Thyroid gland (tissue), 4 donors: ENCODE measurements at regions not wholly inside any gene's neighbourhood (a gene's known extent, or its start where the extent isn't known, plus 50 kb on each side); places are given as distances from the start of the nearest gene placed in this dataset.
"Not testable (repeated sequence)": the region's sequence is repeated elsewhere in the genome, so short reads cannot be mapped to it uniquely, and the experiment has no call there.

Source experiments
- DNase-seq, 2 donors: peaks; one replicate each; pipeline ENCODE4 v3.0.0-alpha.2; 2019
- H3K27ac ChIP-seq, 3 donors: fragments of 200-600 bp; sonication (generic); 1 replicate in 2 of 3; 2 replicates in 1 of 3; pipeline ENCODE4 v1.5.1; 2016 to 2019; ENCODE audit warnings: mild to moderate bottlenecking in 1 of 3, moderate library complexity in 1 of 3
- H3K27me3 ChIP-seq: fragments of 200-600 bp; sonication (generic); one replicate; pipeline ENCODE4 v1.5.1; 2019
- H3K36me3 ChIP-seq, 2 donors: fragments of 200-600 bp; sonication (generic); one replicate each; pipeline ENCODE4 v1.5.1; 2016 to 2019
- H3K4me1 ChIP-seq, 2 donors: fragments of 200-600 bp; sonication (generic); one replicate each; pipeline ENCODE4 v1.5.1; 2017 to 2019
- H3K4me3 ChIP-seq, 3 donors: fragments of 200-600 bp; sonication (generic); replicated peaks in 1 of 3; 1 replicate in 2 of 3; 2 replicates in 1 of 3; pipeline ENCODE4 v1.5.1; 2016; ENCODE audit warnings: mild to moderate bottlenecking in 1 of 3
- H3K9me3 ChIP-seq: fragments of 200-600 bp; sonication (generic); one replicate; pipeline ENCODE4 v1.5.1; 2017
- POLR2A ChIP-seq, 2 donors: fragments of 450-650 bp; IDR thresholded peaks; one replicate each; pipeline ENCODE4 v1.6.1; 2017; ENCODE audit warnings: antibody characterized with exemption in 2 of 2, mild to moderate bottlenecking in 2 of 2, moderate library complexity in 1 of 2
- WGBS, 2 donors: methylation state at CpG; one replicate each; pipeline ENCODE4 v1.1.5; 2017; 5-methylcytosine and 5-hydroxymethylcytosine counted together
- intact Hi-C: fragments of 100-400 bp; cut with DNase I; formaldehyde crosslinking; loops from one replicate; pipeline ENCODE4 v1.15.1; 2023
- TF ChIP-seq, protein P1 (sequence below), 6 experiments: fragments of 200-600 bp in 3 of 6; fragments of 450-650 bp in 3 of 6; sonication (generic) in 3 of 6; IDR thresholded peaks; one replicate each; pipeline ENCODE4 v1.5.1; 2016 to 2019; ENCODE audit warnings: antibody characterized with exemption in 6 of 6, mild to moderate bottlenecking in 2 of 6, inconsistent platforms in 1 of 6, moderate library complexity in 1 of 6

DNA sequence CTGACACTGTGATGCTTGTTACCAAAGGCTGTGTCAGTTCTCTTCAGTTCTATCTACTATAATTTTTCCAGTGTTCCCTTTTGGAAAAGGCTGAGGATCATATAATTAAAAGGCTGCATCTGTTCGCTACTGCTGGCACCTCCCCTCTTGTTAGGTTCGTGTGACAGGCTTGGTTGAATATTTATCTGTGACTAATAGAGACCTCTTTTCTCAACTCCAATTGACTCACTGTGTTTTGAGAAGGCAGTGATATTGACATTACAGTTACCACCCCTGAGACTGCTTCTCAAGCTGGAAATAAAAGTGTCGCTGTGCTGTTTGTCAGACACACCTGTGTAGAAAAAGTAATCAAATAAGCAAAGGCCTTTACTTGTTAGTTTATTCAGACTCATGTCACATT lies 205.5 kb upstream of the KCNH7 start:
- TF ChIP-seq, protein P1, sequence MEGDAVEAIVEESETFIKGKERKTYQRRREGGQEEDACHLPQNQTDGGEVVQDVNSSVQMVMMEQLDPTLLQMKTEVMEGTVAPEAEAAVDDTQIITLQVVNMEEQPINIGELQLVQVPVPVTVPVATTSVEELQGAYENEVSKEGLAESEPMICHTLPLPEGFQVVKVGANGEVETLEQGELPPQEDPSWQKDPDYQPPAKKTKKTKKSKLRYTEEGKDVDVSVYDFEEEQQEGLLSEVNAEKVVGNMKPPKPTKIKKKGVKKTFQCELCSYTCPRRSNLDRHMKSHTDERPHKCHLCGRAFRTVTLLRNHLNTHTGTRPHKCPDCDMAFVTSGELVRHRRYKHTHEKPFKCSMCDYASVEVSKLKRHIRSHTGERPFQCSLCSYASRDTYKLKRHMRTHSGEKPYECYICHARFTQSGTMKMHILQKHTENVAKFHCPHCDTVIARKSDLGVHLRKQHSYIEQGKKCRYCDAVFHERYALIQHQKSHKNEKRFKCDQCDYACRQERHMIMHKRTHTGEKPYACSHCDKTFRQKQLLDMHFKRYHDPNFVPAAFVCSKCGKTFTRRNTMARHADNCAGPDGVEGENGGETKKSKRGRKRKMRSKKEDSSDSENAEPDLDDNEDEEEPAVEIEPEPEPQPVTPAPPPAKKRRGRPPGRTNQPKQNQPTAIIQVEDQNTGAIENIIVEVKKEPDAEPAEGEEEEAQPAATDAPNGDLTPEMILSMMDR (IDR thresholded peaks at IDR 0.05), result no peak
- TF ChIP-seq POLR2A (IDR thresholded peaks at IDR 0.05), result no peak
- no peak overlapping the region for H3K27ac ChIP-seq
- no peaks in the 10 kb centered on the region for H3K9me3 ChIP-seq
- no peaks in the 10 kb centered on the region for H3K27me3 ChIP-seq
- WGBS, 2 donors, result 62 to 63% methylated on average over 3 of the region's 3 CpGs
- no peaks in the 10 kb centered on the region for H3K36me3 ChIP-seq
- intact Hi-C loops, result no loop called here
- no peak for DNase-seq
- H3K4me3 ChIP-seq, result no peak overlapping the region
- no peaks in the 10 kb centered on the region for H3K4me1 ChIP-seq

DNA sequence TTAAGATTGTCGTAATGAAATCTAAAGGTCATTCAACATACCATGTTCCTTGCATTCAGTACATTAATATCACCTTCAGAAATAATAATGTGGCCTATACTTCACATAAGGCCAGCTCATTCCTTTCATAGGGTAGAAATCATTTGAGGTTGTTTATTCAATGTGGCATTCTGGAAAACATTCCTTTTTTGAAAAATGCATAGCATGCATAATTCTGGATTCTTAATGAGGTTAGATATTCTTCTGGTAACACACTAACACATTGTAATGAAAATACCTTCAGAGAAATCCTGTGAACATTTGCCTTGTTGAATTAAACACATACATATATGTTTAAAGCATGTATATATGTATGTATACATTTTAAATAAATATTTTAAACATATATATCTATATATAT lies 204.6 kb upstream of the KCNH7 start:
- Histone ChIP-seq H3K4me3 (no peak overlapping the region), H3K27ac (no peak overlapping the region), H3K36me3 (no peaks in the 10 kb centered on the region), H3K27me3 (no peaks in the 10 kb centered on the region), H3K4me1 (no peaks in the 10 kb centered on the region), H3K9me3 (no peaks in the 10 kb centered on the region)
- intact Hi-C loops, result no loop called here
- 88 to 91% methylated on average over 1 of the region's 1 CpG for WGBS, 2 donors
- TF ChIP-seq, protein P1 (IDR thresholded peaks at IDR 0.05), result no peak
- no peak for TF ChIP-seq POLR2A (IDR thresholded peaks at IDR 0.05)
- no peak for DNase-seq

DNA sequence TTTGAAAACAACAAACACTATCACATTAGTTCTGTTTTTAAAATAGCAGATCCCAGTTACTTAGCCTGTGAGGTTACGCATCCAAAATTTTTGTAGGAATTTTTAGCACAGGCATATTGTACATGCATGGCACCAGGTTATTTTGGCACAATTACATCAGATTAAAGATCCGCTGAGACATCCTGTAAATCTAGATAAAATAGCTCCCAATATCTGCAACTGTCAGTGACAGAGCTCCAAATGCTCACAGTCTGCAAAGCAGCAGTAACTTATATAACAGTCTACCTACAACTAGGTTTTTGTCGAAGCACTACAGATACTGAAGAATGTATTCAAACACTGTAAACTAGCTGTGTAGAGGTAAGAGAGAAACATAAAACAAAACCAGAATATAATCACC lies 200.7 kb upstream of the KCNH7 start:
- Histone ChIP-seq H3K36me3 (no peaks in the 10 kb centered on the region), H3K9me3 (no peaks in the 10 kb centered on the region), H3K27ac (no peak overlapping the region), H3K27me3 (no peaks in the 10 kb centered on the region), H3K4me1 (no peaks in the 10 kb centered on the region), H3K4me3 (no peak overlapping the region)
- TF ChIP-seq POLR2A (IDR thresholded peaks at IDR 0.05), result no peak
- TF ChIP-seq, protein P1 (IDR thresholded peaks at IDR 0.05), result no peak
- 90 to 92% methylated on average over 3 of the region's 3 CpGs for WGBS, 2 donors
- intact Hi-C loops, result no loop called here
- DNase-seq, result no peak

DNA sequence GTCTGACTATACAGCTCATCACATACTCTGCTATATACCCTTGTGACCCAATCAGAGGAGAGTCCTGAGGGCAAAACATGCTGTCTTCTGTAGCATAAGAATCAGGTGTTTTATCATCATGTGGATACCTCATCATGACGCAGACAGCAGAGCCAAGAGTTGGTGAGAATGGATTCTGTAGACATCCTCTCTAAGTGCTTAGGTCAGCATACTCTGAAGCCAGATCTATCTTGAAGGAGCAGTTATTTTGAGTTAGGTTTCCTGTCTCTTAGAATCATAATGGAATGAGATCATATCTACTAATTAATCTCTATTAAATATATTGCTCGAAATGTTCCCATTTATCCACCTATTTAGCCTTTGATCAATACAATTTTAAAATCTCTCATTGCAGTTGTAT lies 190.2 kb upstream of the KCNH7 start:
- no peaks in the 10 kb centered on the region for H3K36me3 ChIP-seq
- WGBS, 2 donors, result 92 to 96% methylated on average over 2 of the region's 2 CpGs
- no peak overlapping the region for H3K4me3 ChIP-seq
- H3K27me3 ChIP-seq, result no peaks in the 10 kb centered on the region
- H3K9me3 ChIP-seq, result no peaks in the 10 kb centered on the region
- no peak for DNase-seq
- intact Hi-C loops, result no loop called here
- TF ChIP-seq, protein P1 (IDR thresholded peaks at IDR 0.05), result no peak
- TF ChIP-seq POLR2A (IDR thresholded peaks at IDR 0.05), result no peak
- no peak overlapping the region for H3K27ac ChIP-seq
- no peaks in the 10 kb centered on the region for H3K4me1 ChIP-seq

DNA sequence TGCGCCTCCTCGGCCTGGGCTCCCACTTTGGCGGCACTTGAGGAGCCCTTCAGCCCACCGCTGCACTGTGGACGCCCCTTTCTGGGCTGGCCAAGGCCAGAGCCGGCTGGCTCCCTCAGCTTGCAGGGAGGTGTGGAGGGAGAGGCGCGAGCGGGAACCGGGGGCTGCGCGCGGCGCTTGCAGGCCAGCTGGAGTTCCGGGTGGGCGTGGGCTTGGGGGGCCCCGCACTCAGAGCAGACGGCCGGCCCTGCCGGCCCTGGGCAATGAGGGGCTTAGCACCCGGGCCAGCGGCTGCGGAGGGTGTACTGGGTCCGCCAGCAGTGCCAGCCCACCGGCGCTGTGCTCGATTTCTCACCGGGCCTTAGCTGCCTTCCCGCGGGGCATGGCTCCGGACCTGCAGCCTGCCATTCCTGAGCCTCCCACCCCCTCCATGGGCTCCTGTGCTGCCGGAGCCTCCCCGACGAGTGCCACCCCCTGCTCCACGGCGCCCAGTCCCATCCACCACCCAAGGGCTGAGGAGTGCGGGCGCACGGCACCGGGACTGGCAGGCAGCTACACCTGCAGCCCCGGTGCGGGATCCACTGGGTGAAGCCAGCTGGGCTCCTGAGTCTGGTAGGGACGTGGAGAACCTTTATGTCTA lies 187.7 kb upstream of the KCNH7 start:
- intact Hi-C loops, H3K4me3 ChIP-seq, DNase-seq, H3K9me3 ChIP-seq, H3K4me1 ChIP-seq, H3K27ac ChIP-seq, H3K36me3 ChIP-seq, H3K27me3 ChIP-seq: not testable (repeated sequence)
- 55 to 69% methylated on average over 16 to 32 of the region's 43 CpGs for WGBS, 2 donors

DNA sequence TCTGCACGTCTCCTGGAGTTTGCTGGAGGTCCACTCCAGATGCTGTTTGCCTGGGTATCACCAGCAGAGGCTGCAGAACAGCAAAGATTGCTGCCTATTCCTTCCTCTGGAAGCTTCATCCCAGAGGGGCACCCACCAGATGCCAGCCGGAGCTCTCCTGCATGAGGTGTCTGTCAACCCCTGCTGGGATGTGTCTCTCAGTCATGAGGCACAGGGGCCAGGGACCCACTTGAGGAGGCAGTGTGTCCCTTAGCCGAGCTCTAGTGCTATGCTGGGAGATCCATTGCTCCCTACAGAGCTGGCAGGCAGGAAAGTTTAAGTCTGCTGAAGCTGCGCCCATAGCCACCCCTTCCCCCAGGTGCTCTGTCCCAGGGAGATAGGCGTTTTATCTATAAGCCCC lies 178.3 kb upstream of the KCNH7 start:
- DNase-seq, H3K27me3 ChIP-seq, H3K4me1 ChIP-seq, H3K4me3 ChIP-seq, H3K36me3 ChIP-seq, intact Hi-C loops, H3K27ac ChIP-seq, H3K9me3 ChIP-seq: not testable (repeated sequence)
- 39 to 55% methylated on average over 2 to 5 of the region's 5 CpGs for WGBS, 2 donors
